ENCODE measurements at regions not wholly inside any gene's neighbourhood (a gene's known extent, or its start where the extent isn't known, plus 50 kb on each side); places are given as distances from the start of the nearest gene placed in this dataset.
"Not testable (repeated sequence)": the region's sequence is repeated elsewhere in the genome, so short reads cannot be mapped to it uniquely, and the experiment has no call there.

- no peak for DNase-seq
Measured at GRCh38 chr21:17114045-17114444, 398.8 kb upstream of the CXADR start.

DNA sequence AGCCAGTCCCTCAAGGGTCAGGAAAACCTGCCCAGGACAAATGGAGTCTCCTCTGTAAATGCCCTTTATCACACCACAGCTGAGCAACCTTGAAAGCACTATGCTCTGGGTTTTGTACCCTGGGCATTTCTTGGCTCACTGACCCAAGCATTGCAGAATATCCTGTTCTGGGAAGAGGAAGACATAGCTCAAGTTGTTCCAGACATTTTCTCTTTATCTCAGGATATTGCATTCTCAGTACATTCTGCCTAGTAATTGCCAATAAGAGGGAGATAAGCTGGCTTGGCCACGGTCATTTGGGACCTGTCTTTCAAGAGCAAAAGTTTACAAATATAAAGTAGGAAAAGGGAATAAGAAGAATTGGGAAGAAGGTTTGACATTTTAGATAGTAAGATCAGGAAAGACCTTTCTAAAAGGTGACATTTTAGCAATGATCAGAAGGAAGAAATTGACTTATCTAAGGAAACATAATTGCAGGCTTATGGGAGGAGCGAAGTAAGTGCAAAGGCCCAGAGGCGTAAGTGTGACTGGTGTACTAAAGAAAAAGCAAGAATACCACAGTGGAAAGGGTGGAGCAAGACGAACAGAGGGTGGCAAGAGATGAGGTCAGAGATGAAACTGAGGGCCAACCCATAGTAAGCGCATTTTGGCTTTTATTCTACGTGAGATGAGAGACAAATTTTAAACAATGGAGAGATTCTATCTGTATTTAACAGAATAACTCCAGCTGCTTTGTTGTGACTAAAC lies 394.0 kb upstream of the CXADR start:
- no peak for DNase-seq

- no peak for DNase-seq
Measured at GRCh38 chr21:17119466-17120297, 393.2 kb upstream of the CXADR start.

DNA sequence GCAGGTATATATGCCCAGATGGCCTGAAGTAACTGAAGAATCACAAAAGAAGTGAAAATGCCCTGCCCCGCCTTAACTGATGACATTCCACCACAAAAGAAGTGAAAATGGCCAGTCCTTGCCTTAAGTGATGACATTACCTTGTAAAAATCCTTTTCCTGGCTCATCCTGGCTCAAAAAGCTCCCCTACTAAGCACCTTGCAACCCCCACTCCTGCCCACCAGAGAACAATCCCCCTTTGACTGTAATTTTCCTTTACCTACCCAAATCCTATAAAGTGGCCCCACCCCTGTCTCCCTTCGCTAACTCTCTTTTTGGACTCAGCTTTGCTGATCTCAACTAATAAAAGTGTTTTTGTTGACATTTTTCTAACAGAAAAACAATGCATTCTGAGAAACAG lies 385.4 kb upstream of the CXADR start:
- not testable (repeated sequence) for DNase-seq

GRCh38 chr21:17128132-17128531 lies 384.7 kb upstream of the CXADR start:
- DNase-seq = no peak

- not testable (repeated sequence) for DNase-seq
Measured at GRCh38 chr21:17139159-17139558, 373.7 kb upstream of the CXADR start.

- no peak for DNase-seq
Measured at GRCh38 chr21:17139696-17140095, 373.1 kb upstream of the CXADR start.

GRCh38 chr21:17146426-17146825 lies 366.4 kb upstream of the CXADR start:
- DNase-seq = no peak

GRCh38 chr21:17159697-17160096 lies 353.1 kb upstream of the CXADR start:
- DNase-seq = no peak

- no peak for DNase-seq
Measured at GRCh38 chr21:17185674-17186073, 327.2 kb upstream of the CXADR start.

- DNase-seq = no peak
Measured at GRCh38 chr21:17189963-17190362, 322.9 kb upstream of the CXADR start.

DNA sequence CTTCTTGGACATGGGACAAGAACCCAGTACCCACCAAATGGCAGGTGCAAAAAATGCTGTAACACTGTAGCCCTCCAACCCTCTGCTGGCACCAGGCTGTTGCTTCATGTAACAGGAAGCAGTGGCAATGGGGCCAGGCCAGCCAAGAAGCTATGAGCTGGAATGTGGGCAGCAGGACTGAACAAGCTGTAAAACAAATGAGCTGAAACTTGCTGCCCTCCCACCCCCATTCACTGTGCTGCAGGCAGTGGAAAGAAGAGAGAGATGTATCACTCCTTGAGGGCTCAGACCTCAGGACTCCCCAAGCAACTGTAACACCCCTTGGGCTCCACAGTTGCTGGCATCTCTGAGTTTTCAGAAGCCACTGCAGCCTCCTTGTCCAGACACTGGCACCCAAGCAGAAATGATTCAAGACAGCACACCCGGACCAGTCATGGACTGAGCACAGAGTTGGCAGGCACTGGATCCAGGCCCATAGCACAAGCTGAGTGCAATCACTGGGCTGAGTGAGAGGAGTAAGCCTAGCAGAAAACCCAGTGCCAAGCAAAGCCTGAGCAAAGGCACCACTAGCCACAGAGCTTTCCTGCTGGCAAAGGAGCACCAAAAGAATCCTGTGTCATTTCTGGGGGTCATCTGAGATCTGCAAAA lies 321.4 kb upstream of the CXADR start:
- DNase-seq = no peak

- DNase-seq = no peak
Measured at GRCh38 chr21:17195351-17195750, 317.5 kb upstream of the CXADR start.

- DNase-seq = no peak
Measured at GRCh38 chr21:17195976-17196375, 316.9 kb upstream of the CXADR start.

DNA sequence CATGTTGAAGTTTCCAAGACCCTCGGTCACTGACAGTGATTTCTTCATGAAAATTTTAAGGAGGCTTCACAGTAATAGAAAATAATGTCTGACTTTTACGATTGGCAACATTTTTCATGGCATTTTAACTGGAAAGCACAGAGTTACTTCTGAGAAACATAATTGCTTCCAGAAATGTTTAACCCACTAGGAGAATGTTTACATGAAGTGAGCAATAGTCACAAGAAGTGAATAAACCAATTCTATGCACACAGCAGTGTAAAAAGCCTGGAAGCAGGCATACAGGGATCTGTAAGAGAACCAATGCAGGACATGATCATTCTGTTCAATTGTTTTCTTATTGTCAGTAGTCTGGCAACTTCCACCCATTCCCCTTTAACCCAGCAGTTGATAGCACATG lies 316.2 kb upstream of the CXADR start:
- DNase-seq = no peak

- no peak for DNase-seq
Measured at GRCh38 chr21:17197996-17198395, 314.8 kb upstream of the CXADR start.

GRCh38 chr21:17200250-17200649 lies 312.6 kb upstream of the CXADR start:
- DNase-seq = no peak

- no peak for DNase-seq
Measured at GRCh38 chr21:17201741-17202260, 311.0 kb upstream of the CXADR start.

GRCh38 chr21:17214801-17215200 lies 298.0 kb upstream of the CXADR start:
- no peak for DNase-seq

GRCh38 chr21:17219050-17219449 lies 293.8 kb upstream of the CXADR start:
- not testable (repeated sequence) for DNase-seq

DNA sequence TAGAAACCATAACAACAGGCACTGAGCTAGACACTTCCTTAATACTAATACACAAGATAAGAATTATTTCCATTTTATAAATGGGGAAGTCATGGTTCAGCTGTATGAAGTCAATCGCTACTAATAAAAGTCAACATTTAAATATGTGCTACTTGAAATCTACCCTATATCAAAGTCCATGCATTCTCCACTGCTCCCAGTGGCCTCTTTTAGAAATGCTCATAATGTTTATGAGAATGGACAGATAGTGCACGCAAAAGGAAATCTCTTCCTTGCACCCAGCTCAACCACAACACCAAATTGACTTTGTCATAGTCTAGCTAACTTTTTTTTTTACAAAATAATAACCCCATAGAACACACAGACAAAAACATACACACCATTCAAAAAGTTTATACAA lies 281.7 kb upstream of the CXADR start:
- DNase-seq = no peak

- peak in 1 of 51 donors; percentile 1 for DNase-seq
Measured at GRCh38 chr21:17231771-17232170, 281.1 kb upstream of the CXADR start.
